ENCODE measurements at regions not wholly inside any gene's neighbourhood (a gene's known extent, or its start where the extent isn't known, plus 50 kb on each side); places are given as distances from the start of the nearest gene placed in this dataset.

DNA sequence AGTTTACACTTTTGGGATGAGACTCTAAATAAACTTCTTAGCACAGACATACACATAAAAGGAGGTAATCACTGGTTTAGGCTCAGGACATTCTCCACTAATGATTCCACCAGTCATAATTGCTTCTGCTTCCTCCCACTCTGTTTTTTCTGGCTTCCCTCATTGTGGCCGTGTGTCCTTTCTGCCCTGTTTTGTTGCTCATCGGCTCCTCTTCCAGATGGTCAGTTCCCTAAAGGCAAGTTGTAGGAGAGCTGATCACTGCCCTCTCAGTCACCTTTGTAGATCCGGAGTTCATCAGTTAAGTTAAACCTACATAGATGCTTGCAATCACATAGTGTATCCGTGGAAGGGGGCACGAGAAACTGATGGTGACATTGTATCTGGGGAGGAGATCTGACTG lies 200.5 kb upstream of the ARG1 start:
- TF ChIP-seq EZH2 (IDR thresholded peaks at IDR 0.05; ENCODE audit: borderline replicate concordance, insufficient read depth, low read length, poor library complexity, severe bottlenecking) (no peak), RAD21 (conservative IDR thresholded peaks at IDR 0.05) (no peak), EP300 (conservative IDR thresholded peaks at IDR 0.05; ENCODE audit: poor library complexity, severe bottlenecking) (no peak), POLR2AphosphoS5 (IDR thresholded peaks at IDR 0.05) (no peak), TAF1 (IDR thresholded peaks at IDR 0.05; ENCODE audit: low read depth) (no peak), MXI1 (conservative IDR thresholded peaks at IDR 0.05; ENCODE audit: poor library complexity, severe bottlenecking) (no peak)
- TF ChIP-seq, protein P1, sequence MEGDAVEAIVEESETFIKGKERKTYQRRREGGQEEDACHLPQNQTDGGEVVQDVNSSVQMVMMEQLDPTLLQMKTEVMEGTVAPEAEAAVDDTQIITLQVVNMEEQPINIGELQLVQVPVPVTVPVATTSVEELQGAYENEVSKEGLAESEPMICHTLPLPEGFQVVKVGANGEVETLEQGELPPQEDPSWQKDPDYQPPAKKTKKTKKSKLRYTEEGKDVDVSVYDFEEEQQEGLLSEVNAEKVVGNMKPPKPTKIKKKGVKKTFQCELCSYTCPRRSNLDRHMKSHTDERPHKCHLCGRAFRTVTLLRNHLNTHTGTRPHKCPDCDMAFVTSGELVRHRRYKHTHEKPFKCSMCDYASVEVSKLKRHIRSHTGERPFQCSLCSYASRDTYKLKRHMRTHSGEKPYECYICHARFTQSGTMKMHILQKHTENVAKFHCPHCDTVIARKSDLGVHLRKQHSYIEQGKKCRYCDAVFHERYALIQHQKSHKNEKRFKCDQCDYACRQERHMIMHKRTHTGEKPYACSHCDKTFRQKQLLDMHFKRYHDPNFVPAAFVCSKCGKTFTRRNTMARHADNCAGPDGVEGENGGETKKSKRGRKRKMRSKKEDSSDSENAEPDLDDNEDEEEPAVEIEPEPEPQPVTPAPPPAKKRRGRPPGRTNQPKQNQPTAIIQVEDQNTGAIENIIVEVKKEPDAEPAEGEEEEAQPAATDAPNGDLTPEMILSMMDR (IDR thresholded peaks at IDR 0.05; ENCODE audit: poor library complexity, severe bottlenecking) = no peak
- TF ChIP-seq, protein P2, sequence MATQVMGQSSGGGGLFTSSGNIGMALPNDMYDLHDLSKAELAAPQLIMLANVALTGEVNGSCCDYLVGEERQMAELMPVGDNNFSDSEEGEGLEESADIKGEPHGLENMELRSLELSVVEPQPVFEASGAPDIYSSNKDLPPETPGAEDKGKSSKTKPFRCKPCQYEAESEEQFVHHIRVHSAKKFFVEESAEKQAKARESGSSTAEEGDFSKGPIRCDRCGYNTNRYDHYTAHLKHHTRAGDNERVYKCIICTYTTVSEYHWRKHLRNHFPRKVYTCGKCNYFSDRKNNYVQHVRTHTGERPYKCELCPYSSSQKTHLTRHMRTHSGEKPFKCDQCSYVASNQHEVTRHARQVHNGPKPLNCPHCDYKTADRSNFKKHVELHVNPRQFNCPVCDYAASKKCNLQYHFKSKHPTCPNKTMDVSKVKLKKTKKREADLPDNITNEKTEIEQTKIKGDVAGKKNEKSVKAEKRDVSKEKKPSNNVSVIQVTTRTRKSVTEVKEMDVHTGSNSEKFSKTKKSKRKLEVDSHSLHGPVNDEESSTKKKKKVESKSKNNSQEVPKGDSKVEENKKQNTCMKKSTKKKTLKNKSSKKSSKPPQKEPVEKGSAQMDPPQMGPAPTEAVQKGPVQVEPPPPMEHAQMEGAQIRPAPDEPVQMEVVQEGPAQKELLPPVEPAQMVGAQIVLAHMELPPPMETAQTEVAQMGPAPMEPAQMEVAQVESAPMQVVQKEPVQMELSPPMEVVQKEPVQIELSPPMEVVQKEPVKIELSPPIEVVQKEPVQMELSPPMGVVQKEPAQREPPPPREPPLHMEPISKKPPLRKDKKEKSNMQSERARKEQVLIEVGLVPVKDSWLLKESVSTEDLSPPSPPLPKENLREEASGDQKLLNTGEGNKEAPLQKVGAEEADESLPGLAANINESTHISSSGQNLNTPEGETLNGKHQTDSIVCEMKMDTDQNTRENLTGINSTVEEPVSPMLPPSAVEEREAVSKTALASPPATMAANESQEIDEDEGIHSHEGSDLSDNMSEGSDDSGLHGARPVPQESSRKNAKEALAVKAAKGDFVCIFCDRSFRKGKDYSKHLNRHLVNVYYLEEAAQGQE (IDR thresholded peaks at IDR 0.05; ENCODE audit: borderline replicate concordance) = no peak

Data from neural cell (in vitro differentiated cells).